Tibial nerve (tissue), 4 donors: ENCODE measurements at regions not wholly inside any gene's neighbourhood (a gene's known extent, or its start where the extent isn't known, plus 50 kb on each side); places are given as distances from the start of the nearest gene placed in this dataset.

Experiments
- DNase-seq, 2 donors: peaks; one replicate each; pipeline ENCODE4 v3.0.0-alpha.2; 2019; ENCODE audit warnings: low spot score in 2 of 2
- H3K27ac ChIP-seq, 4 donors: fragments of 200-600 bp; sonication (generic) in 3 of 4; one replicate each; pipeline ENCODE4 v1.5.1; 2017 to 2019; ENCODE audit warnings: mild to moderate bottlenecking in 1 of 4
- H3K27me3 ChIP-seq, 2 donors: fragments of 200-600 bp; sonication (generic) in 1 of 2; one replicate each; pipeline versions ENCODE4 v1.5.1 to v1.6.0; 2017 to 2019
- H3K36me3 ChIP-seq, 3 donors: fragments of 200-600 bp; sonication (generic); one replicate each; pipeline ENCODE4 v1.5.1; 2018 to 2019
- H3K4me1 ChIP-seq, 4 donors: fragments of 200-600 bp; sonication (generic) in 3 of 4; one replicate each; pipeline ENCODE4 v1.5.1; 2017 to 2019
- H3K4me3 ChIP-seq, 4 donors: fragments of 200-600 bp; sonication (generic) in 3 of 4; one replicate each; pipeline ENCODE4 v1.5.1; 2017 to 2019; ENCODE audit warnings: mild to moderate bottlenecking in 1 of 4, moderate library complexity in 1 of 4
- H3K9me3 ChIP-seq, 4 donors: fragments of 200-600 bp; sonication (generic) in 3 of 4; one replicate each; pipeline ENCODE4 v1.5.1; 2017 to 2019
- CTCF ChIP-seq, 5 experiments: fragments of 200-600 bp in 3 of 5; fragments of 450-650 bp in 2 of 5; sonication (generic) in 3 of 5; IDR thresholded peaks; one replicate each; pipeline ENCODE4 v1.5.1; 2016 to 2019; ENCODE audit warnings: antibody characterized with exemption in 5 of 5, mild to moderate bottlenecking in 3 of 5, moderate library complexity in 2 of 5
- EP300 ChIP-seq, 2 donors: sonication (generic); formaldehyde crosslinking; IDR thresholded peaks; one replicate each; pipeline ENCODE4 v1.6.1; 2017; ENCODE audit warnings: antibody characterized with exemption in 2 of 2, mild to moderate bottlenecking in 1 of 2
- POLR2A ChIP-seq, 2 donors: fragments of 450-650 bp; IDR thresholded peaks; one replicate each; pipeline ENCODE4 v1.6.1; 2017; ENCODE audit warnings: antibody characterized with exemption in 2 of 2, mild to moderate bottlenecking in 2 of 2, moderate library complexity in 2 of 2
- WGBS, 2 donors: methylation state at CpG; one replicate each; pipeline ENCODE4 v1.1.5; 2018; 5-methylcytosine and 5-hydroxymethylcytosine counted together

DNA sequence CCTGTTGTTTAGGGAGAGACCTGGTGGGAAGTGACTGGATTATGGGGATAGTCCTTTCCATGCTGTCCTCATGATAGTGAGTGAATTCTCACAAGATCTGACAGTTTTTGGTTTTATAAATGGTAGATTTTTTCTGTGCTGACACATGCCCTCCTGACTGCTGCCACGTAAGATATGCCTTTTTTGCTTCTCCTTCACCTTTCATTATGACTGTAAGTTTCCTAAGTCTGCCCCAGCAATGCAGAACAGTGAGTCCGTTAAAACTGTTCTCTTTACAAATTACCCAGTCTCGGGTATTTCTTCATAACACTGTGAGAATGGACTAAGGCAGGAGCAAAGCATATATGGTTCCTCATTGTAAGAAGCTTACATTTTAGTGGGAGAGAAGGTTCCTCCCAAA lies 1727.2 kb downstream of the NCAM2 start:
- WGBS, 2 donors, result 85 to 91% methylated on average over 3 of the region's 3 CpGs
- Histone ChIP-seq H3K4me3 (no peak overlapping the region), H3K27me3 (no peaks in the 10 kb centered on the region), H3K36me3 (no peaks in the 10 kb centered on the region), H3K4me1 (no peaks in the 10 kb centered on the region), H3K27ac (no peak overlapping the region), H3K9me3 (peaks cover 0 to 9% (median 0%) of the 10 kb centered on the region in 4 donors)
- TF ChIP-seq POLR2A (IDR thresholded peaks at IDR 0.05) (no peak), EP300 (IDR thresholded peaks at IDR 0.05) (no peak), CTCF (IDR thresholded peaks at IDR 0.05) (no peak)
- no peak for DNase-seq

DNA sequence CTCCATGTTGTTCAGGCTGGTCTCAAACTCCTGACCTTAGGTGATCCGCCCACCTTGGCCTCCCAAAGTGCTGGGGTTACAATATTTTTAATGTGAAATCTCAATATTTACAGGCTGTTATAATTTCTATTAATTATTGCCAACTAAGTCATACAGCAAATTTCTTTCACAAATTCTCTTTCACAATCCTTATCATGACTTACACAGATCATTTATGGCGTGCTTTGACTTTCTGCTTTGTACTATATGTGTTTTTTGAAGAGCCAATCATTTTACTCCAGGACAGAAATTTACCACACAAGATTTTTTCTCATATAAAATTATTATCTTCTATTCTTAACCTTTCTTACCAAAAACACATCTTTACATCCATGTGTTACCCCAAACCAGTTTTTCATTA lies 1729.9 kb downstream of the NCAM2 start:
- H3K27ac ChIP-seq, result no peak overlapping the region
- H3K4me3 ChIP-seq, result no peak overlapping the region
- TF ChIP-seq CTCF (IDR thresholded peaks at IDR 0.05), result no peak
- TF ChIP-seq POLR2A (IDR thresholded peaks at IDR 0.05), result no peak
- TF ChIP-seq EP300 (IDR thresholded peaks at IDR 0.05), result no peak
- no peak for DNase-seq
- peaks cover 0 to 9% (median 0%) of the 10 kb centered on the region in 4 donors for H3K9me3 ChIP-seq
- WGBS, 2 donors, result 62 to 76% methylated on average over 2 of the region's 2 CpGs
- H3K4me1 ChIP-seq, result no peaks in the 10 kb centered on the region
- H3K36me3 ChIP-seq, result no peaks in the 10 kb centered on the region
- H3K27me3 ChIP-seq, result no peaks in the 10 kb centered on the region

DNA sequence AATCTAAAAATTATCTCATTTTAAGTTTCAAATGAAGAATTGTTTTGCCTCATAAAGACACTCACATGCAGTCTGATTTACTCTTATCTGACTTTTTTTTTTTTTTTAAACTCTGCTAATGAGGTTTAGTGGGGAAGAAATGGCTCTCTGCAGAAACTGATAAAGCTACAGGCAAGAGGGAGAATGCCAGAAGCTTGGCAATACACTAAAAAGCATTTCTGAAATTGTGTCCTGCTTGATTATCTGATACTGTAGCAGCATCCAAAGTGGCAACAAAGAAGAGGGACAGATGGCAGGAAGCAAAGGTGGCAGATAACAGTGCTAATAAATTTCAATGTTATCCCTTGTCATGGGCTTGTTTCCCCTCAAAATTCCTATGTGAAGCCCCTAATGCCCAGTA lies 1744.9 kb downstream of the NCAM2 start:
- H3K27ac ChIP-seq, result no peak overlapping the region
- no peak for DNase-seq
- no peaks in the 10 kb centered on the region for H3K27me3 ChIP-seq
- H3K36me3 ChIP-seq, result no peaks in the 10 kb centered on the region
- peaks cover 0 to 4% (median 0%) of the 10 kb centered on the region in 4 donors for H3K9me3 ChIP-seq
- TF ChIP-seq CTCF (IDR thresholded peaks at IDR 0.05), result no peak
- no peak for TF ChIP-seq EP300 (IDR thresholded peaks at IDR 0.05)
- H3K4me3 ChIP-seq, result no peak overlapping the region
- H3K4me1 ChIP-seq, result no peaks in the 10 kb centered on the region

DNA sequence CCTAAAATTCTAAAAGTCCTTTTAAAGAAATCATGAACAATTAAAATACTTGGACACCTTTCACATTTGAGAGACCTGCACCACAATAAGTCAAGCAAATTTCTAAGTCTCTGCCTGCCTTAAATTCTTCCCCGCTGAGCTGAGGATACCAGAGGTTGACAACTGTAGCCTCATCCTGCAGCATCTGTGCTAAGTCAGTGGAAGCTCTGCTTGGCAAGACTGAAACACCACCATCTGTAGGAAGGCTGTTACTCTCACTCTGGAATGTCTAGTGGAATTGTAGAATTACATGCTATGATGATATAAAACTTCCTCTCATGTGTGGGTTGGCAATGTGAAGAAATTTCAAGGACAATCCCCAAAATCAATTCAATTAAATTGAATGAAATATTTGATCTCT lies 1756.5 kb downstream of the NCAM2 start:
- Histone ChIP-seq H3K9me3 (no peaks in the 10 kb centered on the region), H3K27me3 (no peaks in the 10 kb centered on the region), H3K4me1 (no peaks in the 10 kb centered on the region), H3K36me3 (no peaks in the 10 kb centered on the region), H3K4me3 (no peak overlapping the region), H3K27ac (no peak overlapping the region)
- TF ChIP-seq EP300 (IDR thresholded peaks at IDR 0.05) (no peak), POLR2A (IDR thresholded peaks at IDR 0.05) (no peak), CTCF (IDR thresholded peaks at IDR 0.05) (no peak)
- DNase-seq, result no peak
- WGBS, 2 donors, result 73 to 89% methylated on average over 1 of the region's 1 CpG

GRCh38 chr21:22758478-22758877 lies 1760.3 kb downstream of the NCAM2 start:
- Histone ChIP-seq H3K27me3 (no peaks in the 10 kb centered on the region), H3K36me3 (no peaks in the 10 kb centered on the region), H3K4me3 (no peak overlapping the region), H3K27ac (no peak overlapping the region), H3K4me1 (no peaks in the 10 kb centered on the region), H3K9me3 (no peaks in the 10 kb centered on the region)
- no peak for TF ChIP-seq CTCF (IDR thresholded peaks at IDR 0.05)
- TF ChIP-seq POLR2A (IDR thresholded peaks at IDR 0.05), result no peak
- TF ChIP-seq EP300 (IDR thresholded peaks at IDR 0.05), result no peak
- 91% methylated on average over 1 of the region's 1 CpG for WGBS, 2 donors
- DNase-seq, result no peak
